ENCODE measurements at regions not wholly inside any gene's neighbourhood (a gene's known extent, or its start where the extent isn't known, plus 50 kb on each side); places are given as distances from the start of the nearest gene placed in this dataset.
A peak's percentile ranks its signal among the peaks of the same experiment; 100 is the strongest.

GRCh38 chr9:115939065-115939765, 214.4 kb upstream of the PAPPA start:
- Histone ChIP-seq H2BK120ac (ENCODE audit: low read depth, low read length) (no peak overlapping the region), H3K4me1 (ENCODE audit: control insufficient read depth, low read depth, low read length) (no peaks in the 10 kb centered on the region), H2BK5ac (ENCODE audit: low read length) (no peak overlapping the region), H3K56ac (ENCODE audit: low read length) (no peak overlapping the region), H3K4me2 (ENCODE audit: low read length) (no peak overlapping the region), H3K9ac (ENCODE audit: low read length) (no peak overlapping the region), H3K23ac (ENCODE audit: low read length) (no peak overlapping the region), H3K79me2 (ENCODE audit: control insufficient read depth, insufficient read depth, low read length) (no peaks in the 10 kb centered on the region), H3K4me3 (ENCODE audit: low read length) (no peak overlapping the region), H3K18ac (ENCODE audit: low read length) (no peak overlapping the region), H3K79me1 (ENCODE audit: low read length) (no peaks in the 10 kb centered on the region), H3K36me3 (ENCODE audit: control insufficient read depth, insufficient read depth, low read length) (no peaks in the 10 kb centered on the region), H2AK5ac (ENCODE audit: low read length) (no peak overlapping the region), H3K27me3 (ENCODE audit: insufficient read depth, low read length, poor library complexity) (no peaks in the 10 kb centered on the region), H4K5ac (ENCODE audit: low read length) (no peak overlapping the region), H3K4ac (ENCODE audit: low read depth, low read length) (no peak overlapping the region), H4K8ac (ENCODE audit: low read depth, low read length) (no peak overlapping the region), H3K27ac (ENCODE audit: low read depth, low read length) (no peak overlapping the region), H2BK15ac (replicated peaks; ENCODE audit: low read depth) (no peak overlapping the region)
- WGBS (ENCODE audit: extremely low coverage, insufficient coverage, low lambda C conversion rate), result no CpG with 5 or more reads among the region's 2 CpGs
- no peak for DNase-seq

GRCh38 chr9:115941561-115942315, 211.9 kb upstream of the PAPPA start:
- no peaks in the 10 kb centered on the region for H3K36me3 ChIP-seq (ENCODE audit: control insufficient read depth, insufficient read depth, low read length)
- no peak overlapping the region for H3K18ac ChIP-seq (ENCODE audit: low read length)
- no peaks in the 10 kb centered on the region for H3K4me1 ChIP-seq (ENCODE audit: control insufficient read depth, low read depth, low read length)
- no peak overlapping the region for H2BK120ac ChIP-seq (ENCODE audit: low read depth, low read length)
- H3K27ac ChIP-seq (ENCODE audit: low read depth, low read length), result no peak overlapping the region
- no peak overlapping the region for H3K4me2 ChIP-seq (ENCODE audit: low read length)
- no peak overlapping the region for H2BK5ac ChIP-seq (ENCODE audit: low read length)
- H3K79me2 ChIP-seq (ENCODE audit: control insufficient read depth, insufficient read depth, low read length), result no peaks in the 10 kb centered on the region
- DNase-seq, result no peak
- no CpG with 5 or more reads among the region's 2 CpGs for WGBS (ENCODE audit: extremely low coverage, insufficient coverage, low lambda C conversion rate)
- H3K9ac ChIP-seq (ENCODE audit: low read length), result no peak overlapping the region
- H3K4ac ChIP-seq (ENCODE audit: low read depth, low read length), result no peak overlapping the region
- no peak overlapping the region for H2BK15ac ChIP-seq (replicated peaks; ENCODE audit: low read depth)
- H4K5ac ChIP-seq (ENCODE audit: low read length), result no peak overlapping the region
- H3K4me3 ChIP-seq (ENCODE audit: low read length), result no peak overlapping the region
- H2AK5ac ChIP-seq (ENCODE audit: low read length), result no peak overlapping the region
- H3K56ac ChIP-seq (ENCODE audit: low read length), result no peak overlapping the region
- no peaks in the 10 kb centered on the region for H3K27me3 ChIP-seq (ENCODE audit: insufficient read depth, low read length, poor library complexity)
- H4K8ac ChIP-seq (ENCODE audit: low read depth, low read length), result no peak overlapping the region
- H3K23ac ChIP-seq (ENCODE audit: low read length), result no peak overlapping the region
- H3K79me1 ChIP-seq (ENCODE audit: low read length), result no peaks in the 10 kb centered on the region

- Histone ChIP-seq H3K27ac (ENCODE audit: low read depth, low read length) (no peak overlapping the region), H3K79me1 (ENCODE audit: low read length) (no peaks in the 10 kb centered on the region), H3K56ac (ENCODE audit: low read length) (no peak overlapping the region), H3K4me3 (ENCODE audit: low read length) (no peak overlapping the region), H4K5ac (ENCODE audit: low read length) (no peak overlapping the region), H3K23ac (ENCODE audit: low read length) (no peak overlapping the region), H3K4ac (ENCODE audit: low read depth, low read length) (no peak overlapping the region), H3K27me3 (ENCODE audit: insufficient read depth, low read length, poor library complexity) (no peaks in the 10 kb centered on the region), H2BK15ac (replicated peaks; ENCODE audit: low read depth) (no peak overlapping the region), H3K79me2 (ENCODE audit: control insufficient read depth, insufficient read depth, low read length) (no peaks in the 10 kb centered on the region), H2BK120ac (ENCODE audit: low read depth, low read length) (no peak overlapping the region), H2BK5ac (ENCODE audit: low read length) (no peak overlapping the region), H3K18ac (ENCODE audit: low read length) (no peak overlapping the region), H3K9ac (ENCODE audit: low read length) (no peak overlapping the region), H3K36me3 (ENCODE audit: control insufficient read depth, insufficient read depth, low read length) (no peaks in the 10 kb centered on the region), H3K4me1 (ENCODE audit: control insufficient read depth, low read depth, low read length) (no peaks in the 10 kb centered on the region), H2AK5ac (ENCODE audit: low read length) (no peak overlapping the region), H4K8ac (ENCODE audit: low read depth, low read length) (peak overlapping the region; percentile 89), H3K4me2 (ENCODE audit: low read length) (no peak overlapping the region)
- DNase-seq, result no peak
Observed at GRCh38 chr9:115943431-115944165, 210.0 kb upstream of the PAPPA start.

- no peak overlapping the region for H3K4ac ChIP-seq (ENCODE audit: low read depth, low read length)
- H3K4me3 ChIP-seq (ENCODE audit: low read length), result no peak overlapping the region
- H2AK5ac ChIP-seq (ENCODE audit: low read length), result no peak overlapping the region
- peak overlapping the region; percentile 27 for H2BK5ac ChIP-seq (ENCODE audit: low read length)
- H3K79me1 ChIP-seq (ENCODE audit: low read length), result no peaks in the 10 kb centered on the region
- H3K27me3 ChIP-seq (ENCODE audit: insufficient read depth, low read length, poor library complexity), result no peaks in the 10 kb centered on the region
- DNase-seq, result peak; percentile 3
- no peak overlapping the region for H3K27ac ChIP-seq (ENCODE audit: low read depth, low read length)
- H4K8ac ChIP-seq (ENCODE audit: low read depth, low read length), result peak overlapping the region; percentile 89
- no peak overlapping the region for H3K23ac ChIP-seq (ENCODE audit: low read length)
- no peak overlapping the region for H3K18ac ChIP-seq (ENCODE audit: low read length)
- no CpG with 5 or more reads among the region's 10 CpGs for WGBS (ENCODE audit: extremely low coverage, insufficient coverage, low lambda C conversion rate)
- H3K4me2 ChIP-seq (ENCODE audit: low read length), result no peak overlapping the region
- no peaks in the 10 kb centered on the region for H3K36me3 ChIP-seq (ENCODE audit: control insufficient read depth, insufficient read depth, low read length)
- H2BK120ac ChIP-seq (ENCODE audit: low read depth, low read length), result no peak overlapping the region
- no peaks in the 10 kb centered on the region for H3K79me2 ChIP-seq (ENCODE audit: control insufficient read depth, insufficient read depth, low read length)
- no peak overlapping the region for H2BK15ac ChIP-seq (replicated peaks; ENCODE audit: low read depth)
- H3K9ac ChIP-seq (ENCODE audit: low read length), result no peak overlapping the region
- no peaks in the 10 kb centered on the region for H3K4me1 ChIP-seq (ENCODE audit: control insufficient read depth, low read depth, low read length)
- H3K56ac ChIP-seq (ENCODE audit: low read length), result no peak overlapping the region
- H4K5ac ChIP-seq (ENCODE audit: low read length), result no peak overlapping the region
Observed at GRCh38 chr9:115944166-115944948, 209.2 kb upstream of the PAPPA start.

GRCh38 chr9:115945009-115945431, 208.6 kb upstream of the PAPPA start:
- Histone ChIP-seq H3K4me3 (ENCODE audit: low read length) (no peak overlapping the region), H3K9ac (ENCODE audit: low read length) (no peak overlapping the region), H2BK15ac (replicated peaks; ENCODE audit: low read depth) (no peak overlapping the region), H3K4ac (ENCODE audit: low read depth, low read length) (no peak overlapping the region), H3K56ac (ENCODE audit: low read length) (no peak overlapping the region), H2BK5ac (ENCODE audit: low read length) (no peak overlapping the region), H3K79me1 (ENCODE audit: low read length) (no peaks in the 10 kb centered on the region), H2AK5ac (ENCODE audit: low read length) (no peak overlapping the region), H3K79me2 (ENCODE audit: control insufficient read depth, insufficient read depth, low read length) (no peaks in the 10 kb centered on the region), H3K23ac (ENCODE audit: low read length) (no peak overlapping the region), H3K27me3 (ENCODE audit: insufficient read depth, low read length, poor library complexity) (no peaks in the 10 kb centered on the region), H3K4me2 (ENCODE audit: low read length) (no peak overlapping the region), H3K27ac (ENCODE audit: low read depth, low read length) (no peak overlapping the region), H4K8ac (ENCODE audit: low read depth, low read length) (no peak overlapping the region), H4K5ac (ENCODE audit: low read length) (no peak overlapping the region), H2BK120ac (ENCODE audit: low read depth, low read length) (no peak overlapping the region), H3K18ac (ENCODE audit: low read length) (no peak overlapping the region), H3K4me1 (ENCODE audit: control insufficient read depth, low read depth, low read length) (no peaks in the 10 kb centered on the region), H3K36me3 (ENCODE audit: control insufficient read depth, insufficient read depth, low read length) (no peaks in the 10 kb centered on the region)
- DNase-seq, result no peak
